Daoy (cell line): ENCODE measurements at regions not wholly inside any gene's neighbourhood (a gene's known extent, or its start where the extent isn't known, plus 50 kb on each side); places are given as distances from the start of the nearest gene placed in this dataset.

Experiments
- DNase-seq: peaks from one replicate; pipeline ENCODE4 v3.0.0-alpha.2; 2015; ENCODE audit warnings: low read depth

DNA sequence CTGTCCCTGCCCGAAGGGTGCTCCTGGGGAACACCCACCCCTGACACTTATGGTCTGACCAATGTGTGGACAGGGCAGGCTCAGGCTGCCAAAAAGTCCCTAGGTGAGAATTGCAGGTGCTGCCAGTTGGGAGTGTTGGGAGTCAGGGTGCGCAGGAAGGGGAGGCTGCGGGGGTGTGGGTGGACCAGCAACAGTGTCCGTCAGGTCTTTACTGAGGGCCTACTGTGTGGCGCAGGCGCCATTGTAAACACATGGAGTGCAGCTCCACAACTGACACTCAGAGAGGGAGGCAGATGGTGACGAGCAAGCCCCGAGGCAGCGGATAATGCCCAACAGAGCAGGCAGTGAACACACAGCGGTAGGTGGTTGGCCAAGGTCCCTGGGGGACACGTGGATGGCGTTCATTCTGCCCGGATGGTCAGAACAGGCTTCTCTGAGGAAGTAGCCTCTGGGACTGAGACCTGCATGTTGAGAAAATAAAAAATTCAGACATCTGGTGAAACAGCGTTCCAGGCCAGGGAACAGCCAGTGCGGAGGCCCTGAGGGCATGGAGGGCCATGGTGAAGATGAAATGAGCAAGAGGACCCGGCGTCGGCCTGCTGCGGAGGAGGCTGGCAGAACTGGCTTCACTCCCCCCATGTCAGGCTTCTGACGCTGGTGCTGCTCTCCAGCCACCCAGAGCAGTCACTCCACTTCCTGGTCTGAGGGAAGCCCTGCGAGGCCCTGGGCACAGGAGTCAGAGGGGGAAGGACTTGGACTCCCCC is 136.2 kb upstream of the ZBTB40 start:
- DNase-seq: no peak

DNA sequence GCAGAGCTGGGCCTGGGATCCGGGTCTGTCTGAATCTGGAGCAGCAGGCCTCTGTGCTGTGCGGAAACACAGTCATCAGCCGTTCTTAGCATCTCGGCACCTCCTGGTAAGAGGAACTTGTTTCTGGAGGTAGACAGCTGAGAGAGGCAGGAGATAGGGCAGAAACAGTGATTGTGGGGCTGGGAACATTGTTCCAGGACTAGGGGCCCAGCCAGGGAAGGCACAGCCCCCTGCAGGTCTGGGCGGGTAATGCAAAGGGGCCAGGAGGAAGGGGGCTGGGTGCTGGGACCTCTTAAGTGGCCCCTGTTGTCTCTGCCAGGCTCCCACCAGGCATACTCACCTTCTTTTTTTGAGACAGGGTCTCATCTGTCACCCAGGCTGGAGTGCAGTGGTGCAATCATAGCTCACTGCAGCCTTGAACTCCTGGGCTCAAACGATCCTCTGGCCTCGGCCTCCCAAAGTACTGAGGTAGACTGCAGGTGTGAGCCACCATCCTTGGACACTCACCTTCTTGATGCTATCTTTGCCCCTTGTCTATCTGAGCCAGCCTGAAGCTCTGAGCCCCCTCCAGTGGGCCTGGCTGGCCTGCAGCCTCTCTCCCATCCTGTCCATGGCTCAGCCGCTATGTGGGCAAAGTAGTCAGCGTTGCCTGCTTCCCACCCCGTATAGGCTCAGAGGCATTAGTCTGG is 134.3 kb upstream of the ZBTB40 start:
- peak; percentile 41 for DNase-seq

DNA sequence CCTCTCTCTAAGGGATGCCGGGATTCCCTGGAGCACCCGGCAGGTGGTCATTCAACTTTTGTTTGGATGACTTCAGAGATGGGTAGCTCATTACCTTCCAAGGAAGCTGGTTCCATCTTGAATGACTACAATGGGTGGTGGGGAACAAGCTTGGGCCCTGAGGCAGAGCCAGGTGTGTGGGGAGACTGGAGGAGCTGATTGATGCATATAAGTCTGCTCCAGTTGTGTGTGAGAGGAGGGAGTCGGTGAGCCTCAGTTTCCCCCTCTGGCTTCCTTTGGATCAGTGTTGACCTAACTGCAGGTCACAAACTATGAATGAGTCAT is 133.8 kb upstream of the ZBTB40 start:
- DNase-seq: no peak

DNA sequence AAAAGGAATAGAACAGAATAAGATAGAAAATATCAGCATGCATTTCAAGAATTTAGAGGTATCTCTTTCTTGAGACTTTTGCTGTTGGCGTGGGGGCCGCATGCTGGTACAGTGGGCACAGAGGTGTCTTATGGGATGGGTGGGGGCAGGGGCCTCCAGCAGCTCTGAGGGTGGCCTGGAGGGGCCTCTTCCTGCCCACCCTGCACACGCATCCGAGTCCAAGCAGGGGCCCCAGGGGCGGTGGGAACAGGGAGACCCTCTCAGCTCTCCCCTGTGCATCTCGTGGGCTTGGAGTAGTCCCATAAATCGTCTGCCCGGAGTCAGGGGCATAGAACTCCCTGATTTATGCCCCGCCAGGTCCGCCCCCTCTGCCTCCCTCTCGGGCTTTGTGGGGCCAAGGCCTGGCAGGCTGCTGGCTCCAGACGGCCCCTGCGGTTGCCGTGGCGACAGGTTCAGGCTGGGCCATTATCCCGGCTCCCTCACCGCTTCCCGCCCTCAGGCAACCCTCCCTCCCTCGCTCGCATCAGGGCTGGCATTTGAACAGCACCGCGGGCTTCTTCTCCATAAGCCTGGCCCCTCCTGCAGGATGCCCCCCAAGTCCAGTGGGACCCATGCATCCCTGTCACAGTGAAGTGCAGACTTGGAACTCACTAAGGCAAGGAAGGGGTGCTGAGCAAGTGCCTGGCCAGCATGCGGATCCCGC is 133.2 kb upstream of the ZBTB40 start:
- peak; percentile 43 for DNase-seq

DNA sequence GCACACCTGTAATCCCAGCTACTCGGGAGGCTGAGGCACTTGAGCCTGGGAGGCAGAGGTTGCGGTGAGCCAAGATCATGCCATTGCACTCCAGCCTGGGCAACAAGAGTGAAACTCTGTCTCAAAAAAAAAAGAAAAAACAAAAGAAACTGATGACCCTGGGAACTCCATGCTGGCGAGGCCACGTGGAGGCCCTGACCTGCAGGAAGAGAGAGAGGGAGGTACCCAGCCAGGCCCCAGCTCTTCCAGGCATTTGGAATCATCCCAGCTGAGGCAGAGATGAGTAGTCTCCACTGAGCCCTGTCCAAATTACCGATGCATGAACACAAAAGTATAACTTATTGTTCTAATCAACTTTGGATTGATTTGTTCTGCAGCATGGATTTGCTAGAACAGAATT is 132.0 kb upstream of the ZBTB40 start:
- DNase-seq: no peak

DNA sequence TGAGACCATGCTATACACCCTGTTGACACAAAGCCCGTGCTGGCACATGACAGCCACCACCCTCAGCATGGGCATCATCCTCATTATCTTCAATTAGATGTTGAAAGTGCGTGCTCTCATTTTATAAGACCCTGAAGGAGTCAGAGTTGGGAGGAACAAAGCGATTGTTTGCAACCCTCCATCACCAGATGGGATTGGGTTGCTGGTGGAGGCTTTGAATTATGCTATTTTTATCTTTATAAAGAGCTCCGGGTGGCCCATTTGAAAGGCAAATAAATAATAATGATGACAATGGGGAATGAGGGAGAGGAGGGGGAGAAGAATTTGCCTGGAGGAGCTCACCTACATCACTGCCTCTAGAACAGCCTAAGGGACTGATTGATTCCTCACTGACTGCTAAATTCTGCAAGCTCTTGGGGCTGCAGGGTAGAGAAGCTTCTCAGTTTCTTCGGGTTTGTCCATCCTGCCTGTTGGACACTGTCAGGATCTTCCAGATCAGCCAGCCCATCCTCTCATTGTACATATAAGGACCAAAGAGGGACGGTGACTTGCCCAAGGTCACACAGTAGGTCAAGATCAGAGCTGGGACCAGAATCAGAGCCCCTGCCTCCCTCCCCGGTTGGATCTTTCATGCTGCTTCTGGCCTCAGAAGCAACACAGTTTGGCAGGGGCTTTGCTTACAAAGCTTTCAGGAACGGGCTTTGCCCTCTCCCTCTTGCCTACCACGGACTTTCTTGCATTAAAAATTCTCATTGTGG is 130.9 kb upstream of the ZBTB40 start:
- no peak for DNase-seq

DNA sequence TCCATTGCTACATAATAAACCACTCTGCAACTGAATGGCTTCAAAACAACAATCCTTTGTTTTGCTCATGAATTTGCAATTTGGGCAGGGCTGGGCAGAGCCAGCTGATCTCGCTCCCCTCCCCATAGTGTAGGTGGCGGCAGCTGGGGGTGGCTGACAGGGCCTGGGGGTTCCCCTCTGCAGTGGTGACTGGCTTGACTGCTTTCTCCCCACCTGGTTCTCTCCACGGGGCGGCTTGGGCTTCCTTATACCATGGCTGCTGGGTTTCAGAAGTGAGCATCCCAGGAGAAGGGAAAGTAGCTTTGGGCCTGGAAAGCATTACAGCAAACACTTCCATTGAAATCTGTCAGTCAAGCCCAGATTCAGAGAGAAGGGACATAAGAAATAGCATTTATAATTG is 129.7 kb upstream of the ZBTB40 start:
- no peak for DNase-seq

DNA sequence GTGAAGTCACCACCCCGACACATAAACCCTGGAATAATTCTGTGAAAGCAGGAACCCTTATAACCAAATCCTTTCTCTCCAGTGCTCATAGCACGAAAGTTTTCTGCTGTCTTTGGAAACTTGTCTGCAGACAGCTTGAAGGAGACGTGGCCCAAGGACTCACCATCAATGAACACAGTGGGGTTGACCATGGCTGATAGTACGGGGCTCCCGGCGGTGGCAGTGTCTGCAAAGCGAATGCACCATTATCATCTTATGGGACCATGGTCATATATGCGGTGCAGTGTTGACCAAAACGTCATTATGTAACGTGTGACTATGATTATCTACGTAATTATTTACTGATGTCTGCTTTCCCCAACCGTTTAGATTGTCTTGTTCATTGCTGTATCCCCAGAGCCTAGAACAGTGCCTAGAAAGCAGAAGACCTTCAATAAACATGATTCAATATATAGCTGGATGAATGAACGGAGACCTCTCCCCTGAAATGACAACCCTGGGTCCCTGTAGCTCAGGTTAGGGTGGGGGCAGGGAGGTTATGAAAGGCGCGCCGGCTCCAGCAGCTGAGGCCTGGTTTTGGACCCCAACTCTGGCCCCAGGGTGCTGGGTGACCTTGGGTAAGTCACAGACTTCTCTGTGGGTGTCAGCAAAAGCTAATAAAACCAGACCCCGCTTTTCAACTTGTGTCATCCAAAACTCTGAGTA is 128.4 kb upstream of the ZBTB40 start:
- DNase-seq: no peak

DNA sequence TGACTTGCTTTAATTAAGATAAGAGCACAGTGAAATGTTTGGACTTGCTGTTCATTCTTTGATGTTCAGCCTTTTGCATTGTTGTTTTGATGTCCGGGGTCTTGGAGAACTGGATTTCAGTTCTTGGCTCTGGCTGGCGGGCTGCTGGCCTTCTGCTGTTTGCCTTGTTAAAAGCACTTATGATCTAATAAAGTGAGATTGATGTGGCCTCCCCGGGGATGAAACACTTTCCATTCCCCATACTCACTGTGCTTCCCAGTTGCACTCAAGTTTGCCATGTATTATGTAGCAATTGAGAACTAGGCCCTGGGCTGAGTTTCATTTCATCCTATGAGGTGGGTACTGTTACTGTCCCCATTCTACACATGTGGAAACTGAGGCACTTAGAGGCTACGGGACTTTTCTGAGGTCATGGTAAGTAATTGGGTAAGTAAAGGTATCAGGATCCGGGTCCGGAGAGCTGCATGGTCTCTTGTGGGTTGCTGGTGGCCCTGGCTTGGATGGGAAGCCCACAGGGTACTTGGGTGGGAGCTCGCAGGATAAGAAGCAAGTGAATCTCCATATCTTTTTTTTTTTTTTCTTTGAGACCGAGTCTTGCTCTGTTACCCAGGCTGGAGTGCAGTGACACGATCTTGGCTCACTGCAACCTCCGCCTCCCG is 127.7 kb upstream of the ZBTB40 start:
- DNase-seq: no peak

DNA sequence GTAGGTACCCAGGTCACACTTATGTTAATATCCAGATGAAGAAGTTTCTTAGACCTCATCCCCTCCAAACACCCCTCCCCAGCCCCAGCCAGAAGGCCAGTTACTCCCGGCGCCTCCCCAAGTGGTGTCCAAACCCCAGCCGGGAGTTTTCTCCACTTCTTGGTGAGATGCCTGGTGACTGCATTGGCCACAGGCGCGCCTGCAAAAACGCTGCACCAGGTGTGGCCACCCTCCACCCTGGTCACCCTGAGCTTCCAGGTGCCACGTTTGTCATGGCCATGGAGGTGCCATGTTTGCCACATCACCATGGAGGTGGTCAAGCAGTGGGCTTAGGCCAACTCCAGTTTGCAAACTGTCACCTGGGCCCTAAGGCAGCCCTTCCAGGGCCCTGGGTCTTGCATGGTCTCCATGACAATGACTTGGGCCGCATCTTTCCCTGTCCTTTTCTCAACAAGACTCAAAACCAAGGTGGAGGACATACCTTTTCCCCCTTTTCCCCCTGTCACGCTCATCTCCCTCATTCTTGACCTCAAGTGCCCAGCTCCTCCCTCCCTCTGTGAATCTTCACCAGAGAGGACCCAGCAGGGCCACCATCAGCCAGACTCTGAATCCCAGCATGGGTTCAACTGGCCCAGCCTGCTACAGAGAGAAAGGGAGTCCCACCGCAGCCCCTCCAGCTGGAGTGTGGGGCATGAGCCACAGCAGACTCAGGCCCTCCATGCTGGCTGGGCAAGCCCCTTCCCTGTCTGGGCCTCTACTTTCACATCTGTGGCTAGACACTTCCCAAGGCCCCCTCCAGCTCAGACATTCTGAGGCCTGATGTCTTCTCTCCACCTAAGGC is 125.9 kb upstream of the ZBTB40 start:
- no peak for DNase-seq

DNA sequence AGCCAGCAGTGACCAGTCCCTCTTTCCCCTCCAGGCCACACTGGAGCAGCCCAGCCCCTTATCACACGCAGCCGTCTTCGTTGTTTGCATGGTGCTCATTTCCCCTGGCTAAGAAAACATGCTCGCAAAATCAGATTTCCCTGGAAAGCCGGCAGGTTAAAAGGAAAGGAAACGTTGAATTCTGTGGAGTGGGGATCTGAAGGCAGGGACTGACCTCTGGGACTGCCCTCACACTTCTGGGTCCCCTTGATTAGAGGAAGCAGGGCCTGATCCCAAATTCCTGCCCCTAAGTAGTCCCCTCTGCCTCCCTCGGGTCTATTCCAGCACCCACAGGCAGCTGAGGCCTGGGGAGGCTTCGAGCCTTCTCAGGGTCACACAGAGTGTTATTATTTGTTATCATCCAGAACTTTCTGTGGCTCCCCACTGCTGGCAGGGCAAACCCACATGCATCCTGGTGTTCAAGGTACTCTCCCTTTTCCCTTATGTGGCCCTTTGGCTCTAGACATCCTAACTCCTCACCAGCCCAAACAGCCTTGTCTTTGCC is 125.2 kb upstream of the ZBTB40 start:
- no peak for DNase-seq

DNA sequence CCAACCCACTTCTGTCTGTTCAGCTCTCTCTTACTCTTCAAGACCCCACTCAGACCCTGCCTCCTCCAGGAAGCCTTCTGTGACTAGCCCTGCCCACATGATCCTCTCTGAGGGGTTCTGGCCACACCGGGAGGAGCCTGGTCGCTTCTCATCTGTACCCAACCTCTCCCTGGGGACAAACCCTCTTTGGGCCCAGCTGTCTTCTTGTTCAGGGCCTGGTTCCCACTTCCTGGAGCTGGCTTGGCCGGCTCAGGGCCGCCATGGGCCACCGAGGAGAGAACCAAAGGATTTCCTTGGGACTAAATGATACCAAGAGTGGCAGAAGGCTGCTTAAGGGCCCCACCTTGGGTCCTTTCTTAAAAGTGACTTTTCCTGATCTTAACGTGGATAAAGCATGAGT is 124.7 kb upstream of the ZBTB40 start:
- no peak for DNase-seq

DNA sequence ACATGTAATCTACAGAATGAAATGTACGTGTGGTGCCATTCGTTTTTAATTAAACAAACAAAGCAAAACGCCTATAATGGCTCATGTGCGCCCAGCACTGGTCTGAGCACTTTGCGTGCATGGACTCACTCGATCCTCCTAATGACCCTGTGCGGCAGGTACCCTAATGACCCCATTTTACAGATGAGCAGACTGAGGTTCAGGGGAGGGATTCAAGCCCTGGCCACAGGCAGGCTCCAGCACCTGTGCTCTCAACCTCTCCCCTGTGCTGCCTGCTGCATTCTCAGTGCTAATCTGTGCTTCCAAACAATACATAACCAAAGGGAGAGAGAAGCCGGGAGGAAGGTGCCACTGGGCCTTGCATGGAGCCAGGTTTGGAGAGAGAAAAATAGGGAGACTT is 124.2 kb upstream of the ZBTB40 start:
- no peak for DNase-seq

DNA sequence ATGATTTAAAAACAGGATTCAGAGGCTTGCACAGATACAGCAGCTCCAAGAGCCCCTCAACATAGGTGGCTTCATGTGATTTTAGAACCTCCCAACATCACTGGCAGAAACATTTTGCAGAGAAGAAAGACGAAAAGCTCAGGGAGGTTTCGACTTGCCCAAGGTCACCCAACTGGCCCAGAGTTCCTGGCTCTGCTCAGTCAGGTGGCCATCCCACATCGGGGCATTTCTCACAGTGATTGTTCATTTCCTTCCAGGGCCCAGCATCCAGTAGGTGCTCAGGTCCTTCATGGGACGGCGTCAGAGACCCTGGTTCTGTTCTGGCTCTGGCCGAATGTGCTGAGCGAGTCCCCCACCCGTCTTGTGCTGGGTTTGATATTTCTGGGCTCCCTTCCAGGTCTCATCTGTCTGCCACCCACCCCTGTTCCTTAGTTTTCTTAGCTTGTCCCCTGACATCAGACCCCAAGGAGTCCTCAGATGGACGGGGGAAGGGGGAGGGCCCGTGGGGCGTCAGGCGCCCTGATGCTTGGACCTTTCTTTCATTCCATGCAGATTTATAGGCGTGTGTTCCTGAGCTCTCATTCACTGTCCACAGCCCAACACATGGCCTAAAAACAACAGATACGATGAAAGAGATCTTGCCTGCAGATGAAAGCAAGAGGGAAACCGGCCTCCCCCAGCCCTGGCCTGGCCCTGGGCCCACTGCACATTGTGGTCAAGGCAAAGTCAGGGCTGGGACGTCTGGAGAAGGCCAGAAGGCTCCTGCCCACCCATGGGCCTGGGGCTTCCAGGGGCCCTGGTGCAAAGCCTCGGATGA is 123.1 kb upstream of the ZBTB40 start:
- DNase-seq: no peak

DNA sequence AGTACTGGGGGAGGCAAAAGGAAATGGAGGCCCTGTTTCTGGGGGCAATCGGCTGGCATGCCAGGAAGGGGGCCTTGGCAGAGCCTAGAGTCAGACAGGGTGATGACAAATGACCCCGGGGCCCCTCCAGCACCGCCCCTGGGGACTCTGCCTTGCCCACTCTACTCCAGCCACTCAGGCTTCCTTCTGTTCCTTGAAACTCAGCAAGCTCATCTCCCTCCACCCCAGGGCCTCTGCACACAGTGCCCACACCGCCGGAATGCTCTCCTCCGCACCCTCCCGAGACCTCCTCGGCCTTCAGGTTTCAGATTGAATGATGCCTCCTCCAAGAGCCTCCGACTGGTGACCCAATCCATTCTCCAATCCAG is 122.5 kb upstream of the ZBTB40 start:
- DNase-seq: no peak

DNA sequence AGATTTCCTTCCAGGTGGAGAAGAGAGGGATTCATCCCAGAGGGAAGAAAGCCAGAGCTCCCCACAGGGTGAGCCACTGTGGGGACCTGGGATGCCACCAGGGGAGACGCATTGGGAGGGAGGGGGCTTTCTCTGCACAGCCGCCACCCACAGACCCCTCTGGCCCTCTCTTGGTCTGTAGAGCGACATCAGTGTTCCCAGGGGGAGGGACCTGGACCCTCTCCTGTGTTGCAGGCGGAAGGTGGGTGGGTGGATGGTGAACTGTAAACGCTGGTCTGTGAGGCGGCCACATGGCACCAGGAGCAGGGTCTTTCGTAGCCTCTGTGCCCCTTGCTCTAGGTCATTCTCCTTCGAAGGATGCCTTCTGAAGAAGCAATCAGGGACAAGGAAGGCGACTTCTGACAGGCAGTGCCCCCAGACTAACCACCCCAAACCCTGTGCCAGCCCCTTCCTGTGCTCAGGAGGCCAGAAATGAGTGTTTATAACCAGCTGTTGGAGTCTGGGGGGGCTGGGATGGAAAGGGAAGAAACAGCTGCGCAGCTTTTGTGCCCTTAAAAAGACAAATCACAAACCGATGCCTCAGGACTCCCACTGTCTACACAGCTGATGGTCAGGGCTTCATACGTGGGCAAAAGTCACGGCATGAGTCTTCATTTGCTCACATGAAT is 121.4 kb upstream of the ZBTB40 start:
- DNase-seq: no peak

DNA sequence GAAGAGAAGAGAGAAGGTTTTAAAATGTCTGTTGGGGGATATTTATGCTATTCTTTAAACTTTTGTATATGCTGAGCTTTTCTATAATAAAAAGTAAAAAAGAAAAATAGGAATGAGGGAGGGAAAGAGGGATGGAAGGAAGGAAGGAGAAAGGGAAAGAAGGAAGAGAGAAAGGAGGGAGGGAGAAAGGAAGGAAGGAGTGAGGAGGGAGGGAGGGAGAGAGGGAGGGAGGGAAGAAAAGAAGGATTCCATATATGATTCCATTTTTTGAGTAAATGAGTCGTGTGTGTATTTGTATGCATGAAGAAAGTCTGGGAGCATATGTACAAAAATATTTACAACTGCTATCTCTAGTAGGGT is 120.9 kb upstream of the ZBTB40 start:
- DNase-seq: no peak

DNA sequence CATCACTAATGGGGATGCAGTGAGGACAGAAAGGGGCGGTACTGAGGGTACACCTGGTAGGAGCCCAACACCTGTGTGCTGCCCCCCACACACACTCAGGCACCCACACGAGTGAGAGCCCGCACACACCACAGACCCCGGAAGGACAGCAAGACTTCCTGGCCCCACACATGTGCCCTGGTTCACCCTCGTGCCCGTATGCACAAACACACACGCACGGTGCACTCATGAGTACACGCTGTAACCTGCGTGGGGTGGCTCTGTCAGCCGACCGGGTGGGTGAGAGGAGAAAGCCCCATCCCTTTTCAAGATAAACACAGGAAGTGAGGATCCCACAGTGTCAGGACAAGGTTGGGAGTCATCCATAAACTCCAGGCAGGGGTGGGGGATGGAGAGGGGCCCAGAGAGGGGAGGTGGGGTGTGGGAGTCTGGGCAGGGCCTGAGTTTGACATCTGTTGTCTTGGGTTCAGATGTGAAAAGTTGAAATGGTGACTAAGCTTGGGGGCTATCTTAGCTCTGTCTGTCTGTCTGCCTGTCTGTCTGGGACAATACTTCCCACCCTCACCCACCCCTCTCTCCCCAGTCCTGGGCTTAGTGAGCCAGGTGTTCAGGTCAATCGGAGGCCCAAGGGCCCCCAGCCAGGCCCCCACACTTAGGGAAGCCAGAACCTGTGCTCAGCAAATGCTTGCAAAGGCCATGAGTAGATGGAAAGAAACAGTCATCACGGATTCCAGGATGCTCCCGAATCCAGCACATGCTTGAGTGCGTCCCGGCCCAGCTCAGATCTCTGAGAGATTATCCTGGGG is 119.8 kb upstream of the ZBTB40 start:
- DNase-seq: no peak
